ENCODE measurements at regions not wholly inside any gene's neighbourhood (a gene's known extent, or its start where the extent isn't known, plus 50 kb on each side); places are given as distances from the start of the nearest gene placed in this dataset.

DNA sequence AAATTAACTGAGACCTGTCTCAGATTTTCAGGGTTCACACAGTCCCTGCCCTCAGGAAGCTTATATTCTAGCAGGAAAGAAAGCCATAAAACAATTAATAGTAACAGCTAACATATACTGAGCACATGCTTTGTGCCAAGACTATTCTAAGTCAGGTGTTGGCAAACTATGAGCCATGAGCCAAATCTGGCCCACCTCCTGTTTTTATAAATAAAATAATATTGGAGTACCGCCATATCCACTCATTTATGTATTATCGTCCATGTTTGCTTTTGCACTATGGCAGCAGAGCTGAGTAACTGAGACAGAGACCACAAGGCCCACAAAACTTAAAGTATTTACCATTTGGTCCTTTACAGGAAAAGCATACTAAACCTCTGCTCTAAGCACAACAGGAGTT lies 83.3 kb upstream of the TRIO start:
- TF ChIP-seq, protein P1, sequence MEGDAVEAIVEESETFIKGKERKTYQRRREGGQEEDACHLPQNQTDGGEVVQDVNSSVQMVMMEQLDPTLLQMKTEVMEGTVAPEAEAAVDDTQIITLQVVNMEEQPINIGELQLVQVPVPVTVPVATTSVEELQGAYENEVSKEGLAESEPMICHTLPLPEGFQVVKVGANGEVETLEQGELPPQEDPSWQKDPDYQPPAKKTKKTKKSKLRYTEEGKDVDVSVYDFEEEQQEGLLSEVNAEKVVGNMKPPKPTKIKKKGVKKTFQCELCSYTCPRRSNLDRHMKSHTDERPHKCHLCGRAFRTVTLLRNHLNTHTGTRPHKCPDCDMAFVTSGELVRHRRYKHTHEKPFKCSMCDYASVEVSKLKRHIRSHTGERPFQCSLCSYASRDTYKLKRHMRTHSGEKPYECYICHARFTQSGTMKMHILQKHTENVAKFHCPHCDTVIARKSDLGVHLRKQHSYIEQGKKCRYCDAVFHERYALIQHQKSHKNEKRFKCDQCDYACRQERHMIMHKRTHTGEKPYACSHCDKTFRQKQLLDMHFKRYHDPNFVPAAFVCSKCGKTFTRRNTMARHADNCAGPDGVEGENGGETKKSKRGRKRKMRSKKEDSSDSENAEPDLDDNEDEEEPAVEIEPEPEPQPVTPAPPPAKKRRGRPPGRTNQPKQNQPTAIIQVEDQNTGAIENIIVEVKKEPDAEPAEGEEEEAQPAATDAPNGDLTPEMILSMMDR (conservative IDR thresholded peaks at IDR 0.05; ENCODE audit: low read depth, low read length): no peak
- no peak for DNase-seq (ENCODE audit: low read depth)
- no peak overlapping the region for H3K4me3 ChIP-seq (ENCODE audit: low read depth, low read length)

- no peak overlapping the region for H3K4me3 ChIP-seq (ENCODE audit: low read depth, low read length)
- no peak for DNase-seq (ENCODE audit: low read depth)
- TF ChIP-seq, protein P1 (conservative IDR thresholded peaks at IDR 0.05; ENCODE audit: low read depth, low read length): no peak
Measured at GRCh38 chr5:14057289-14057688, 85.9 kb upstream of the TRIO start.

DNA sequence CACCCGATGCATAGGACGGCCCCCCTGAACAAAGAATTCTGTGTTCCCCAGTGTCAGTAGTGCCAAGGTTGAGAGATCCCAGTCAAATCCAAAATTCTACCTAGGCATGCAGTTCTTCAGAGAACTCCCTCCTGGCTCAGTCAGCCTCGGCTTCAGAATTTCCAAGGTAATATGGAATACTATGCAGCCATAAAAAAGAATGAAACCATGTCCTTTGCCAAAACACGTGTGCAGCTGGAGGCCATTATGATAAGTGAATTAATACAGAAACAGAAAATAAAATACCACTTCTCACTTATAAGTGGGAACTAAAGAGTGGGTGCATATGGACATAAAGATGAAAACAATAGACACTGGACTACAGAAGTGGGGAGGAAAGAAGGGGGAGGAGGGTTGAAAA lies 87.1 kb upstream of the TRIO start:
- H3K4me3 ChIP-seq (ENCODE audit: low read depth, low read length): no peak overlapping the region
- TF ChIP-seq, protein P1 (conservative IDR thresholded peaks at IDR 0.05; ENCODE audit: low read depth, low read length): no peak
- DNase-seq (ENCODE audit: low read depth): no peak

DNA sequence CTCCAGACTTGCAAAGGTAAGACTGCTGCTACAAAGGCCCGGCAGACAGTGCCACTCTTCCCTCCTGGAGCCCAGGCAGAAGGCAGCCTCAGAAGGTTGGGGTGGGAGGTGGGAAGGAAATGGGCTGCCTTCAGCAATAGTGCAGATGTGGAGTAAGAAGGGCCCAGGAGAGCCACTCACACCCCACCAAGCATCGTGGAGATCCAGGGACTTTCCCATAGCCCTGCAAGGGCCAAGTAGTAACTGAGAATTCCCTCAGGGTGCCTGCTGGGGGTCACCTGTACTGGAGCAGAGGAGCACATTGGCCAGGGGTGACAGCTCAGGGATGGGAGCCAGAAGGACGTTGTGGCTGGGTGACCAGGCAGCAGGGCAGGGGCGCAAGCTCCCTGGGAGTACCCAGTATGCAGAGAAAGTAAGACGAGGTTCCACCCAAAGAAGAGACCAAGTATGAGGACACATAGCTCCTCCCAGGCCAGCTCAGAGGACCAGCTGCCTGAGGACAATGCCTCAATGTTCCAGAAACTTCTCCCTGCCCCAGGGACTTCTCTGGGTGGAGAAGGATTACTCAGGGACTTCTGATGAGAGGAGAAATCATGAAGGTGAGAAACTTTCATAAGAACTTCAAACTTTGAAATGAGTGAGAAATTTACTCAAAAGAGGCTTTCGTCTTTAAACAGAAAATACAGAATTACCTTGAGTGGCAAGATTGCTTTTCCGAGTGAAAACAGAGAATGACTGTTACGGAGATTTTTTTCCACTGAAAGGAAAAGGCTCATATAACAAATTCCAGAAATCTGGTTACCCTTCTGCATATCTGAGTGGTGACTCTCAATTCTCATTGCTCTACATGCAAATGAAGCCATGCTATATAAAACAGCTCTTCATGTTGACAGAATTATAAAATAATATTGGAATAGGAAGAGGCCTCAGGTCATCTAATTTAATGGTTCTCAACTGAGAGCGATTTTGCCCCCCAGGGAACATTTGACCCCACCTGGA lies 87.9 kb upstream of the TRIO start:
- TF ChIP-seq, protein P1 (conservative IDR thresholded peaks at IDR 0.05; ENCODE audit: low read depth, low read length): no peak
- peak; percentile 30 for DNase-seq (ENCODE audit: low read depth)
- no peak overlapping the region for H3K4me3 ChIP-seq (ENCODE audit: low read depth, low read length)

DNA sequence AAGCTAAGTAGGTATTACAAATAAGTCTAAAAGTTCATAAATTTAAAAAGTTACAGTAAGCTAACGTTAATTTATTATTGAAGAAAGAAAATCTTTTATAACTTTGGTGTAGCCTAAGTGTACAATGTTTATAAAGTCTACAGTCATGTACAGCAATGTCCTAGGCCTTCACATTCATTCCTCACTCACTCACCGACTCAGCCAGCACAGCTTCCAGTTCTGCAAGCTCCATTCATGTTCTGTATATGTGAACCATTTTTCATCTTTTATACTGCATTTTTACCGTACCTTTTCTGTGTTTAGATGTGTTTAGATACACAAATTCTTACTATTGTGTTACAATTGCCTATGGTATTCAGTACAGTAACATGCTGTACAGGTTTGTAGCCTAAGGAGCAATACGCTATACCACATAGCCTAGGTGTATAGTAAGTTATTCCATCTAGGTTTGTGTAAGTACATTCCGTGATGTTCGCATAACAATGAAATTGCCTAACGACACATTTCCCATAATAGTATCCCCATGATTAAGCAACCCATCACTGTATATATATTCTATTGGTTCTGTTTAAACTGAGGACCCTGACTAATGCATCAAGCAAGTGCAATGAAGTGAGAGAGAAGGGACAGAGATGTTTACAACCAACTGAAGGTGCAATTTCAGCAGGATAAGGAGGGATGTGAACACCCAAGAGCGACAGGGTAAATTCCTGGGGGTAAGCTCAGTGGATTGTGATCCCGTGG lies 88.9 kb upstream of the TRIO start:
- DNase-seq (ENCODE audit: low read depth): peak; percentile 31
- no peak overlapping the region for H3K4me3 ChIP-seq (ENCODE audit: low read depth, low read length)
- TF ChIP-seq, protein P1 (conservative IDR thresholded peaks at IDR 0.05; ENCODE audit: low read depth, low read length): no peak

DNA sequence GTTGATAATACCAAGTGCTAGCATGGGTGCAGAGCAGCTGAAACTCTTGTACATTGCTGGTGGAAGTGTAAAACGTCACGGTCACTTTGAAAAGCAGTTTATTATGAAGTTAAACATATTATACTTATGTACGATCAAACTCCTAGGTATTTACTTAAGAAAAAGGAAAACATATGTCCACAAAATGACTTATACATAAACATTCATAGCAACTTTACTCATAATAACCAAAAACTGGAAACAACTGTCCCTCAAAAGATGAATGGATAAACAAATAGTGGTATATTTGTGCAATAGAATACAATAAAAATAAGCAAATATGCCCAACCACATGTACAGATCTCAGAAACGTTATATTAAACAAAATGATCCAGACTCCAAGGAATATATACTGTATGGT lies 92.3 kb upstream of the TRIO start:
- no peak for DNase-seq (ENCODE audit: low read depth)
- H3K4me3 ChIP-seq (ENCODE audit: low read depth, low read length): no peak overlapping the region
- TF ChIP-seq, protein P1 (conservative IDR thresholded peaks at IDR 0.05; ENCODE audit: low read depth, low read length): no peak
